H9 (cell line): ENCODE measurements at regions not wholly inside any gene's neighbourhood (a gene's known extent, or its start where the extent isn't known, plus 50 kb on each side); places are given as distances from the start of the nearest gene placed in this dataset.

Experiments
- DNase-seq: peaks from one replicate; pipeline ENCODE4 v3.0.0-alpha.2; 2017
- H2AFZ ChIP-seq: one replicate; pipeline ENCODE4 v1.6.1; 2013; ENCODE audit warnings: mild to moderate bottlenecking, low read length, control low read depth, moderate library complexity
- H2AK5ac ChIP-seq: 2 replicates; pipeline ENCODE4 v1.6.1; 2013; ENCODE audit warnings: low read length, control low read depth, mixed read lengths; ENCODE audit not compliant: insufficient read length
- H2BK120ac ChIP-seq: one replicate; pipeline ENCODE4 v1.6.1; 2013; ENCODE audit warnings: low read depth, mild to moderate bottlenecking, low read length, control low read depth, inconsistent platforms; ENCODE audit not compliant: poor library complexity, severe bottlenecking
- H2BK12ac ChIP-seq: 2 replicates; pipeline ENCODE4 v1.6.1; 2013; ENCODE audit warnings: low read length, control low read depth, mixed read lengths, low read depth; ENCODE audit not compliant: insufficient read length
- H2BK15ac ChIP-seq: 2 replicates; pipeline ENCODE4 v1.6.1; 2013; ENCODE audit warnings: low read depth, low read length, control low read depth
- H2BK20ac ChIP-seq: one replicate; pipeline ENCODE4 v1.6.1; 2013; ENCODE audit warnings: low read depth, mild to moderate bottlenecking, low read length, control low read depth, inconsistent platforms; ENCODE audit not compliant: poor library complexity, severe bottlenecking
- H2BK5ac ChIP-seq: 2 replicates; pipeline ENCODE4 v1.6.1; 2013; ENCODE audit warnings: low read length, control low read depth, mixed read lengths; ENCODE audit not compliant: insufficient read length
- H3K14ac ChIP-seq: 2 replicates; pipeline ENCODE4 v1.6.1; 2013; ENCODE audit warnings: low read length, control low read depth; ENCODE audit not compliant: insufficient read depth
- H3K18ac ChIP-seq: 2 replicates; pipeline ENCODE4 v1.6.1; 2013; ENCODE audit warnings: low read depth, mild to moderate bottlenecking, mixed read lengths, low read length, control low read depth; ENCODE audit not compliant: insufficient read length
- H3K23ac ChIP-seq: 2 replicates; pipeline ENCODE4 v1.6.1; 2013; ENCODE audit warnings: low read length, control low read depth, mixed read lengths, low read depth; ENCODE audit not compliant: insufficient read length
- H3K23me2 ChIP-seq: 2 replicates; pipeline ENCODE4 v1.6.1; 2013; ENCODE audit warnings: low read depth, mild to moderate bottlenecking, mixed read lengths, low read length, control low read depth; ENCODE audit not compliant: insufficient read length, poor library complexity, severe bottlenecking
- H3K27ac ChIP-seq: 2 replicates; pipeline ENCODE4 v1.5.1; 2013; ENCODE audit warnings: low read length, control low read depth, mixed read lengths, low read depth; ENCODE audit not compliant: insufficient read length
- H3K27me3 ChIP-seq: 2 replicates; pipeline ENCODE4 v1.6.1; 2013; ENCODE audit warnings: low read length, control low read depth, inconsistent platforms; ENCODE audit not compliant: insufficient read depth
- H3K4ac ChIP-seq: 2 replicates; pipeline ENCODE4 v1.6.1; 2013; ENCODE audit warnings: low read depth, mild to moderate bottlenecking, control low read depth, inconsistent platforms, low read length, moderate library complexity
- H3K4me1 ChIP-seq: 2 replicates; pipeline ENCODE4 v1.6.1; 2013; ENCODE audit warnings: low read length, control low read depth, inconsistent platforms; ENCODE audit not compliant: insufficient read depth
- H3K4me2 ChIP-seq: 2 replicates; pipeline ENCODE4 v1.6.1; 2013; ENCODE audit warnings: low read length, control low read depth, mixed read lengths; ENCODE audit not compliant: insufficient read length, insufficient read depth
- H3K56ac ChIP-seq: 2 replicates; pipeline ENCODE4 v1.6.1; 2013; ENCODE audit warnings: low read depth, mild to moderate bottlenecking, mixed read lengths, low read length, control low read depth; ENCODE audit not compliant: insufficient read length
- H3K79me1 ChIP-seq: 2 replicates; pipeline ENCODE4 v1.6.1; 2013; ENCODE audit warnings: low read depth, mild to moderate bottlenecking, moderate library complexity, low read length, control low read depth, inconsistent platforms; ENCODE audit not compliant: insufficient read depth, poor library complexity, severe bottlenecking
- H3K79me2 ChIP-seq: 2 replicates; pipeline ENCODE4 v1.6.1; 2013; ENCODE audit warnings: low read length, control low read depth, inconsistent platforms; ENCODE audit not compliant: insufficient read depth
- H3K9ac ChIP-seq: 2 replicates; pipeline ENCODE4 v1.6.1; 2013; ENCODE audit warnings: low read length, control low read depth, mixed read lengths; ENCODE audit not compliant: insufficient read length; ENCODE audit errors: extremely low read depth
- H3K9me3 ChIP-seq: one replicate; pipeline ENCODE4 v1.6.1; 2013; ENCODE audit warnings: low read depth, low read length, inconsistent platforms; ENCODE audit not compliant: control insufficient read depth
- H3T11ph ChIP-seq: one replicate; pipeline ENCODE4 v1.6.1; 2013; ENCODE audit warnings: mild to moderate bottlenecking, low read length, control low read depth, inconsistent platforms
- H4K20me1 ChIP-seq: one replicate; pipeline ENCODE4 v1.6.1; 2013; ENCODE audit not compliant: control insufficient read depth, insufficient read length, insufficient read depth
- H4K5ac ChIP-seq: 2 replicates; pipeline ENCODE4 v1.6.1; 2013; ENCODE audit warnings: low read depth, mild to moderate bottlenecking, mixed read lengths, low read length, control low read depth; ENCODE audit not compliant: insufficient read length
- H4K8ac ChIP-seq: replicated peaks from 2 replicates; pipeline ENCODE4 v1.6.1; 2013; ENCODE audit warnings: low read length, control low read depth, mixed read lengths, low read depth; ENCODE audit not compliant: insufficient read length
- H4K91ac ChIP-seq: 2 replicates; pipeline ENCODE4 v1.6.1; 2013; ENCODE audit warnings: low read depth, mild to moderate bottlenecking, moderate library complexity, mixed read lengths, low read length, control low read depth; ENCODE audit not compliant: insufficient read length
- H3K27ac Mint-ChIP-seq, 3 experiments: 2 replicates in 2 of 3; 3 replicates in 1 of 3; pipeline ENCODE4 v1.8.0; 2020 to 2021; ENCODE audit warnings: mixed read lengths in 3 of 3, mild to moderate bottlenecking in 1 of 3, moderate library complexity in 1 of 3
- H3K27me3 Mint-ChIP-seq: 2 replicates; pipeline ENCODE4 v1.8.0; 2021; ENCODE audit warnings: low read depth, mild to moderate bottlenecking, moderate library complexity, mixed read lengths
- H3K36me3 Mint-ChIP-seq, 3 experiments: 2 replicates in 2 of 3; 3 replicates in 1 of 3; pipeline ENCODE4 v1.8.0; 2020 to 2021; ENCODE audit warnings: low read depth in 3 of 3, mixed read lengths in 3 of 3; ENCODE audit not compliant: insufficient read depth in 1 of 3
- H3K4me1 Mint-ChIP-seq, 2 experiments: 2 replicates each; pipeline ENCODE4 v1.8.0; 2020; ENCODE audit warnings: mixed read lengths in 2 of 2
- H3K4me3 Mint-ChIP-seq, 2 experiments: 2 replicates in 1 of 2; 3 replicates in 1 of 2; pipeline ENCODE4 v1.8.0; 2020 to 2021; ENCODE audit warnings: mild to moderate bottlenecking in 2 of 2, mixed read lengths in 2 of 2, moderate library complexity in 1 of 2
- H3K9me3 Mint-ChIP-seq, 2 experiments: 2 replicates in 1 of 2; 3 replicates in 1 of 2; pipeline ENCODE4 v1.8.0; 2020; ENCODE audit warnings: mild to moderate bottlenecking in 2 of 2, mixed read lengths in 2 of 2, moderate library complexity in 1 of 2
- WGBS: extraction: QIAGEN DNeasy Blood & Tissue Kit; methylation state at CpG from one replicate; pipeline ENCODE4 v1.1.7; 2013; ENCODE audit warnings: missing lambda C conversion rate, low lambda C conversion rate, mixed read lengths; ENCODE audit not compliant: insufficient read length; ENCODE audit errors: extremely low coverage; 5-methylcytosine and 5-hydroxymethylcytosine counted together
- TF ChIP-seq, protein P1 (sequence below): fragments of 200-600 bp; sonication (generic); conservative IDR thresholded peaks from 3 replicates; pipeline ENCODE4 v1.8.0; 2021; ENCODE audit warnings: antibody characterized with exemption, mild to moderate bottlenecking

DNA sequence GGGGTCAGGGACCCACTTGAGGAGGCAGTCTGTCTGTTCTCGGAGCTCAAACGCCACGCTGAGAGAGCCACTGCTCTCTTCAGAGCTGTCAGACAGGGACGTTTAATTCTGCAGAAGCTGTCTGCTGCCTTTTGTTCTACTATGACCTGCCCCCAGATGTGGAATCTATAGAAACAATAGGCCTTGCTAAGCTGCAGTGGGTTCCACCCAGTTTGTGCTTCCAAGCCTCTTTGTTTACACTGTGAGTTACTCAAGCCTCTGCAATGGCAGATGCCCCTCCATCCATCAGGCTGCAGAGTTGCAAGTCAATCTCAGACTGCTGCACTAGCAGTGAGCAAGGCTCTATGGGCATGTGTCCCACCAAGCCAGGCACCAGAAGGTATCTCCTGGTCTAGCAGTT lies 158.1 kb downstream of the DTHD1 start:
- Mint-ChIP-seq H3K27ac (no peak overlapping the region), H3K9me3 (peaks cover 2 to 17% of the 10 kb centered on the region in 2 experiments; a peak in 4 of 5 replicates), H3K27me3 (no peaks in the 10 kb centered on the region), H3K36me3 (peaks cover 0 to 5% (median 0%) of the 10 kb centered on the region in 3 experiments; a peak in 3 of 7 replicates), H3K4me1 (peaks cover 7 to 10% of the 10 kb centered on the region in 2 experiments), H3K4me3 (no peak overlapping the region)
- H2AK5ac ChIP-seq, result no peak overlapping the region
- H2BK5ac ChIP-seq, result no peak overlapping the region
- H3K4me2 ChIP-seq, result no peak overlapping the region
- no peak overlapping the region for H3K23ac ChIP-seq
- no peak for DNase-seq
- H3T11ph ChIP-seq, result no peak overlapping the region
- H3K4me1 ChIP-seq, result no peaks in the 10 kb centered on the region
- no peaks in the 10 kb centered on the region for H3K9me3 ChIP-seq
- H3K4ac ChIP-seq, result no peak overlapping the region
- no peak overlapping the region for H4K91ac ChIP-seq
- WGBS, result no CpG with 5 or more reads among the region's 4 CpGs
- TF ChIP-seq, protein P1, sequence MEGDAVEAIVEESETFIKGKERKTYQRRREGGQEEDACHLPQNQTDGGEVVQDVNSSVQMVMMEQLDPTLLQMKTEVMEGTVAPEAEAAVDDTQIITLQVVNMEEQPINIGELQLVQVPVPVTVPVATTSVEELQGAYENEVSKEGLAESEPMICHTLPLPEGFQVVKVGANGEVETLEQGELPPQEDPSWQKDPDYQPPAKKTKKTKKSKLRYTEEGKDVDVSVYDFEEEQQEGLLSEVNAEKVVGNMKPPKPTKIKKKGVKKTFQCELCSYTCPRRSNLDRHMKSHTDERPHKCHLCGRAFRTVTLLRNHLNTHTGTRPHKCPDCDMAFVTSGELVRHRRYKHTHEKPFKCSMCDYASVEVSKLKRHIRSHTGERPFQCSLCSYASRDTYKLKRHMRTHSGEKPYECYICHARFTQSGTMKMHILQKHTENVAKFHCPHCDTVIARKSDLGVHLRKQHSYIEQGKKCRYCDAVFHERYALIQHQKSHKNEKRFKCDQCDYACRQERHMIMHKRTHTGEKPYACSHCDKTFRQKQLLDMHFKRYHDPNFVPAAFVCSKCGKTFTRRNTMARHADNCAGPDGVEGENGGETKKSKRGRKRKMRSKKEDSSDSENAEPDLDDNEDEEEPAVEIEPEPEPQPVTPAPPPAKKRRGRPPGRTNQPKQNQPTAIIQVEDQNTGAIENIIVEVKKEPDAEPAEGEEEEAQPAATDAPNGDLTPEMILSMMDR, result no peak
- no peak overlapping the region for H3K18ac ChIP-seq
- no peaks in the 10 kb centered on the region for H3K23me2 ChIP-seq
- no peak overlapping the region for H2AFZ ChIP-seq
- no peak overlapping the region for H3K14ac ChIP-seq
- no peaks in the 10 kb centered on the region for H3K27me3 ChIP-seq
- H3K79me2 ChIP-seq, result no peaks in the 10 kb centered on the region
- no peak overlapping the region for H2BK12ac ChIP-seq
- H2BK15ac ChIP-seq, result no peak overlapping the region
- no peak overlapping the region for H3K27ac ChIP-seq
- no peak overlapping the region for H3K9ac ChIP-seq
- H2BK120ac ChIP-seq, result no peak overlapping the region
- H2BK20ac ChIP-seq, result no peak overlapping the region
- no peak overlapping the region for H3K56ac ChIP-seq
- H3K79me1 ChIP-seq, result no peaks in the 10 kb centered on the region
- no peak overlapping the region for H4K5ac ChIP-seq
- H4K8ac ChIP-seq, result no peak overlapping the region
- no peaks in the 10 kb centered on the region for H4K20me1 ChIP-seq
